Peyer's patch (tissue), 4 donors: ENCODE measurements at regions not wholly inside any gene's neighbourhood (a gene's known extent, or its start where the extent isn't known, plus 50 kb on each side); places are given as distances from the start of the nearest gene placed in this dataset.

Experiments
- DNase-seq, 3 donors: peaks; one replicate each; pipeline ENCODE4 v3.0.0-alpha.2; 2017 to 2019
- H3K27ac ChIP-seq, 4 donors: fragments of 200-600 bp; sonication (generic); one replicate each; pipeline ENCODE4 v1.5.1; 2016 to 2019
- H3K27me3 ChIP-seq, 2 donors: fragments of 200-600 bp; sonication (generic); one replicate each; pipeline ENCODE4 v1.5.1; 2019
- H3K36me3 ChIP-seq, 3 donors: fragments of 200-600 bp; sonication (generic); one replicate each; pipeline ENCODE4 v1.5.1; 2016 to 2019
- H3K4me1 ChIP-seq, 4 donors: fragments of 200-600 bp; sonication (generic); one replicate each; pipeline ENCODE4 v1.5.1; 2016 to 2019
- H3K4me3 ChIP-seq, 4 donors: fragments of 200-600 bp; sonication (generic); 1 replicate in 3 of 4; 2 replicates in 1 of 4; pipeline ENCODE4 v1.5.1; 2016 to 2019; ENCODE audit warnings: mild to moderate bottlenecking in 1 of 4
- H3K9me3 ChIP-seq, 4 donors: fragments of 200-600 bp; sonication (generic); one replicate each; pipeline ENCODE4 v1.5.1; 2016 to 2019; ENCODE audit warnings: mild to moderate bottlenecking in 1 of 4
- CTCF ChIP-seq, 6 experiments: fragments of 450-650 bp in 4 of 6; fragments of 200-600 bp in 2 of 6; sonication (generic) in 1 of 6; IDR thresholded peaks; one replicate each; pipeline ENCODE4 v1.5.1; 2017 to 2019; ENCODE audit warnings: antibody characterized with exemption in 6 of 6, mild to moderate bottlenecking in 3 of 6, moderate library complexity in 1 of 6
- POLR2A ChIP-seq, 2 donors: fragments of 450-650 bp; IDR thresholded peaks; one replicate each; pipeline ENCODE4 v1.5.1; 2017; ENCODE audit warnings: antibody characterized with exemption in 2 of 2, mild to moderate bottlenecking in 2 of 2, moderate library complexity in 2 of 2

DNA sequence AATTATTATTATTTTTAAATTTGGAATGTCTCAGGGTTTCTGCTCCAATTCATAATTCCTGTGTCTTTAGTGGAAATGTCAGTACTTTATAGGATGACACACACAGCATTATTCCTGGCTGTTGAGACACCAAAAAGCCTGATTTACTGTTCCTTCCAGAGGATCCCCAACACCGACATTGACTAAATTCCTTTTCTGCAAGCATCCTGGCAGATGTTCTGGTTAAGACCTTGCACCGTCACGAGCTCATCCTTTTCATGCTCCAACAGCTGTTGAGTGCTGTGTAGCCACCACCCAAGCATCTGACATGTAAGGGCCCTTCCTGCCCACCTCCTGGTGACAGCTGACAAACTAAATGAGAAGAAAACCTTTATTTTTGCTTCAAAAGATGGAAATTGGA is 284.3 kb upstream of the SULF2 start:
- H3K27ac ChIP-seq, result no peak overlapping the region
- H3K4me1 ChIP-seq, result no peaks in the 10 kb centered on the region
- H3K27me3 ChIP-seq, result no peaks in the 10 kb centered on the region
- H3K36me3 ChIP-seq, result no peaks in the 10 kb centered on the region
- TF ChIP-seq POLR2A (IDR thresholded peaks at IDR 0.05) (no peak), CTCF (IDR thresholded peaks at IDR 0.05) (no peak)
- H3K4me3 ChIP-seq, result no peak overlapping the region
- DNase-seq, result no peak
- H3K9me3 ChIP-seq, result no peaks in the 10 kb centered on the region

GRCh38 chr20:48066851-48067250 is 281.6 kb upstream of the SULF2 start:
- Histone ChIP-seq H3K27me3 (no peaks in the 10 kb centered on the region), H3K4me1 (no peaks in the 10 kb centered on the region), H3K9me3 (no peaks in the 10 kb centered on the region), H3K36me3 (no peaks in the 10 kb centered on the region), H3K4me3 (no peak overlapping the region), H3K27ac (no peak overlapping the region)
- DNase-seq, result no peak
- TF ChIP-seq POLR2A (IDR thresholded peaks at IDR 0.05), result no peak
- TF ChIP-seq CTCF (IDR thresholded peaks at IDR 0.05), result no peak

- H3K27me3 ChIP-seq, result no peaks in the 10 kb centered on the region
- no peak overlapping the region for H3K4me3 ChIP-seq
- no peaks in the 10 kb centered on the region for H3K9me3 ChIP-seq
- H3K36me3 ChIP-seq, result no peaks in the 10 kb centered on the region
- no peak for DNase-seq
- TF ChIP-seq POLR2A (IDR thresholded peaks at IDR 0.05) (no peak), CTCF (IDR thresholded peaks at IDR 0.05) (no peak)
- no peaks in the 10 kb centered on the region for H3K4me1 ChIP-seq
- no peak overlapping the region for H3K27ac ChIP-seq
These were observed 281.0 kb upstream of the SULF2 start for GRCh38 chr20:48066246-48066645.

DNA sequence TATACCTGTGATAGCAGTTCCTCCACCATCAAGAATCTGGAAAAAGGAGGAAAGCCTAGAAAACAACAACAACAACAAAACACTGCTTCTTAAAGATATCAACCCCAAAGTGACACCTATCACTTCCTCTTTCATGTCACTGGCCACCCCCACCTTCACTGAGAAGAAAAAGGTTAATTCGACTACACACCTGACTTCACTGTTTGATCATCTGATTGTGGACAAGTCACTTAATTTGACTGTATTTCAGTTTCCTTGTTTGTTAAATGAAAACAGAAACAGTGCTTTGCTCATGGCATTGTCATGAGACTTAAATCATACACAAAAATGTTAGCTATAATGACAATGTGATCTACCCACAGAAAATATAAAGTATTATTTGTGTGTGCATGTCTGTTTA is 280.6 kb upstream of the SULF2 start:
- no peak for DNase-seq
- H3K27me3 ChIP-seq, result no peaks in the 10 kb centered on the region
- H3K4me3 ChIP-seq, result no peak overlapping the region
- H3K36me3 ChIP-seq, result no peaks in the 10 kb centered on the region
- TF ChIP-seq CTCF (IDR thresholded peaks at IDR 0.05) (no peak), POLR2A (IDR thresholded peaks at IDR 0.05) (no peak)
- no peaks in the 10 kb centered on the region for H3K4me1 ChIP-seq
- no peaks in the 10 kb centered on the region for H3K9me3 ChIP-seq
- no peak overlapping the region for H3K27ac ChIP-seq

DNA sequence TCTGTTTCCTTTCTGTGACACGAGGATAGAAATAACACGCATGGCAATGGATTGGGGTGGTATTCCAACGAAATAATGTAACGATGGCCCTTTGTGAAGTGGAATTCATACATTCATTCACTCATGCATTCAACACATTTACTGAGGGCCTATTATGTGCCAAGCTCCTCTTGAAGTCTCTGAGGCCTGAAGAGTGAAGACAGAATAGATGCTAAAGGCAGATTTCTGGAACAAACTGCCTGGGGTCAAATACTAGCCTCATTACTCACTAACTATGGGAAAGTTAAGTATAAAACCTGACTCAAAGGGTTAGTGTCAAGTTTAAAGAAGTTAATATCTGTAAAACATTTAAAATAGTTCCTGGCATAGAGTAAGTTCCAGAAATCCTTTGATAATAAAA is 279.6 kb upstream of the SULF2 start:
- H3K4me3 ChIP-seq, result no peak overlapping the region
- H3K4me1 ChIP-seq, result no peaks in the 10 kb centered on the region
- TF ChIP-seq CTCF (IDR thresholded peaks at IDR 0.05) (no peak), POLR2A (IDR thresholded peaks at IDR 0.05) (no peak)
- no peaks in the 10 kb centered on the region for H3K27me3 ChIP-seq
- no peak for DNase-seq
- H3K27ac ChIP-seq, result no peak overlapping the region
- H3K36me3 ChIP-seq, result no peaks in the 10 kb centered on the region
- no peaks in the 10 kb centered on the region for H3K9me3 ChIP-seq
